ENCODE measurements at regions not wholly inside any gene's neighbourhood (a gene's known extent, or its start where the extent isn't known, plus 50 kb on each side); places are given as distances from the start of the nearest gene placed in this dataset.

GRCh38 chr13:72204291-72204690, 337.3 kb upstream of the DACH1 start:
- no peaks in the 10 kb centered on the region for H3F3A ChIP-seq (ENCODE audit: low read length, unreplicated experiment)
- H3K79me2 ChIP-seq (ENCODE audit: low read length) = no peaks in the 10 kb centered on the region
- ChIA-PET POLR2A (ENCODE audit: unreplicated experiment) (no interaction called here), CTCF (no interaction called here)
- BruUV-seq (replicated peaks) = no TSS peak
- no peaks in the 10 kb centered on the region for H4K20me1 ChIP-seq (ENCODE audit: low read length)
- no peaks in the 10 kb centered on the region for H3K9me2 ChIP-seq (replicated peaks; ENCODE audit: low read length)
- H3K9ac ChIP-seq (ENCODE audit: low read length) = no peak overlapping the region
- TF ChIP-seq EZH2phosphoT487 (IDR thresholded peaks at IDR 0.05; ENCODE audit: borderline replicate concordance, low read length) = no peak
- TF ChIP-seq EZH2 (IDR thresholded peaks at IDR 0.05; ENCODE audit: low read length, unreplicated experiment) = no peak
- TF ChIP-seq CTCF (conservative IDR thresholded peaks at IDR 0.05; ENCODE audit: low read depth, low read length) = no peak
- DNase-seq (peak; percentile 61), ATAC-seq (no peak)
- H3K4me1 ChIP-seq (ENCODE audit: insufficient read depth, low read length) = peaks cover 31% of the 10 kb centered on the region
- intact Hi-C loops (cut with micrococcal nuclease) = no loop called here
- no peaks in the 10 kb centered on the region for H3K36me3 ChIP-seq (ENCODE audit: low read depth, low read length)
- no peaks in the 10 kb centered on the region for H3K27me3 ChIP-seq (ENCODE audit: low read length)
- H3K4me2 ChIP-seq (ENCODE audit: low read length) = no peak overlapping the region
- H2AFZ ChIP-seq (ENCODE audit: low read length) = no peak overlapping the region
- no peaks in the 10 kb centered on the region for H3K9me3 ChIP-seq (ENCODE audit: low read length)
- H3K4me3 ChIP-seq (ENCODE audit: low read length) = no peak overlapping the region
- H3K27ac ChIP-seq (ENCODE audit: low read length) = no peak overlapping the region

- no peak overlapping the region for H3K27ac ChIP-seq (ENCODE audit: low read length)
- intact Hi-C loops (cut with micrococcal nuclease) = no loop called here
- POLR2A ChIA-PET (ENCODE audit: unreplicated experiment) = no interaction called here
- H4K20me1 ChIP-seq (ENCODE audit: low read length) = no peaks in the 10 kb centered on the region
- CTCF ChIA-PET = no interaction called here
- H3K27me3 ChIP-seq (ENCODE audit: low read length) = no peaks in the 10 kb centered on the region
- no peak overlapping the region for H2AFZ ChIP-seq (ENCODE audit: low read length)
- ATAC-seq (no peak), DNase-seq (no peak)
- TF ChIP-seq EZH2 (IDR thresholded peaks at IDR 0.05; ENCODE audit: low read length, unreplicated experiment) = no peak
- TF ChIP-seq EZH2phosphoT487 (IDR thresholded peaks at IDR 0.05; ENCODE audit: borderline replicate concordance, low read length) = no peak
- TF ChIP-seq CTCF (conservative IDR thresholded peaks at IDR 0.05; ENCODE audit: low read depth, low read length) = no peak
- H3K4me2 ChIP-seq (ENCODE audit: low read length) = no peak overlapping the region
- H3K9me2 ChIP-seq (replicated peaks; ENCODE audit: low read length) = no peaks in the 10 kb centered on the region
- H3F3A ChIP-seq (ENCODE audit: low read length, unreplicated experiment) = no peaks in the 10 kb centered on the region
- H3K9me3 ChIP-seq (ENCODE audit: low read length) = no peaks in the 10 kb centered on the region
- H3K4me1 ChIP-seq (ENCODE audit: insufficient read depth, low read length) = peaks cover 24% of the 10 kb centered on the region
- no peaks in the 10 kb centered on the region for H3K36me3 ChIP-seq (ENCODE audit: low read depth, low read length)
- no peak overlapping the region for H3K9ac ChIP-seq (ENCODE audit: low read length)
- no TSS peak for BruUV-seq (replicated peaks)
- H3K4me3 ChIP-seq (ENCODE audit: low read length) = no peak overlapping the region
- H3K79me2 ChIP-seq (ENCODE audit: low read length) = no peaks in the 10 kb centered on the region
These were observed 334.7 kb upstream of the DACH1 start for GRCh38 chr13:72201726-72202125.

- peak; percentile 49 for ATAC-seq
- intact Hi-C loops (cut with micrococcal nuclease) = loop anchor here (10.0 kb wide), 1 partner anchor 335 kb away; the partner anchor contains the start of gene DACH1
These were observed 332.6 kb upstream of the DACH1 start for GRCh38 chr13:72199640-72200039.

More at GRCh38 chr13:72199640-72200039, 332.6 kb upstream of the DACH1 start:
- ChIA-PET CTCF (no interaction called here), POLR2A (ENCODE audit: unreplicated experiment) (no interaction called here)
- Histone ChIP-seq H3K4me3 (ENCODE audit: low read length) (no peak overlapping the region), H3K27me3 (ENCODE audit: low read length) (no peaks in the 10 kb centered on the region), H3K36me3 (ENCODE audit: low read depth, low read length) (no peaks in the 10 kb centered on the region), H2AFZ (ENCODE audit: low read length) (no peak overlapping the region), H4K20me1 (ENCODE audit: low read length) (no peaks in the 10 kb centered on the region), H3K9ac (ENCODE audit: low read length) (no peak overlapping the region), H3K9me2 (replicated peaks; ENCODE audit: low read length) (no peaks in the 10 kb centered on the region), H3K4me1 (ENCODE audit: insufficient read depth, low read length) (peaks cover 21% of the 10 kb centered on the region), H3F3A (ENCODE audit: low read length, unreplicated experiment) (no peaks in the 10 kb centered on the region), H3K9me3 (ENCODE audit: low read length) (no peaks in the 10 kb centered on the region), H3K79me2 (ENCODE audit: low read length) (no peaks in the 10 kb centered on the region), H3K4me2 (ENCODE audit: low read length) (no peak overlapping the region), H3K27ac (ENCODE audit: low read length) (no peak overlapping the region)
- peak; percentile 24 for DNase-seq
- BruUV-seq (replicated peaks) = no TSS peak
- TF ChIP-seq EZH2phosphoT487 (IDR thresholded peaks at IDR 0.05; ENCODE audit: borderline replicate concordance, low read length) (no peak), CTCF (conservative IDR thresholded peaks at IDR 0.05; ENCODE audit: low read depth, low read length) (no peak), EZH2 (IDR thresholded peaks at IDR 0.05; ENCODE audit: low read length, unreplicated experiment) (no peak)
